Stimulated activated CD4-positive, alpha-beta T cell treated with anti-CD3 and anti-CD28 coated beads, Interleukin-4, amount 100 ng/mL, for 48 hours (primary cell): ENCODE measurements at regions not wholly inside any gene's neighbourhood (a gene's known extent, or its start where the extent isn't known, plus 50 kb on each side); places are given as distances from the start of the nearest gene placed in this dataset.

Source experiments
- DNase-seq, 2 donors: peaks; one replicate each; pipeline ENCODE4 v3.0.0-alpha.2; 2020; ENCODE audit warnings: low read depth in 2 of 2

- DNase-seq: no peak
Observed at GRCh38 chr3:118809696-118810498, 224.7 kb downstream of the IGSF11 start.

- no peak for DNase-seq
Observed at GRCh38 chr3:118810499-118811035, 224.1 kb downstream of the IGSF11 start.

- no peak for DNase-seq
Observed at GRCh38 chr3:118811236-118811732, 223.4 kb downstream of the IGSF11 start.

- no peak for DNase-seq
Observed at GRCh38 chr3:118813472-118813871, 221.2 kb downstream of the IGSF11 start.

GRCh38 chr3:118817748-118818165, 216.9 kb downstream of the IGSF11 start:
- DNase-seq: peak; percentile 10 to 16

GRCh38 chr3:118818386-118818785, 216.3 kb downstream of the IGSF11 start:
- no peak for DNase-seq

GRCh38 chr3:118823626-118824025, 211.0 kb downstream of the IGSF11 start:
- DNase-seq: no peak

GRCh38 chr3:118827446-118827845, 207.2 kb downstream of the IGSF11 start:
- no peak for DNase-seq

GRCh38 chr3:118828351-118828750, 206.3 kb downstream of the IGSF11 start:
- no peak for DNase-seq

- no peak for DNase-seq
Observed at GRCh38 chr3:118833075-118833474, 201.6 kb downstream of the IGSF11 start.

- no peak for DNase-seq
Observed at GRCh38 chr3:118838871-118839270, 195.8 kb downstream of the IGSF11 start.

- no peak for DNase-seq
Observed at GRCh38 chr3:118842147-118842863, 192.3 kb downstream of the IGSF11 start.

GRCh38 chr3:118846176-118846575, 188.5 kb downstream of the IGSF11 start:
- DNase-seq: no peak
